CD4-positive, alpha-beta T cell (primary cell): ENCODE measurements at regions not wholly inside any gene's neighbourhood (a gene's known extent, or its start where the extent isn't known, plus 50 kb on each side); places are given as distances from the start of the nearest gene placed in this dataset.
A peak's percentile ranks its signal among the peaks of the same experiment; 100 is the strongest.

ENCODE experiments used
- ATAC-seq: fragments of 200-7000 bp; cut with Tn5 transposase; one replicate; pipeline ENCODE4 v1.10.0; 2022; ENCODE audit warnings: mild to moderate bottlenecking; ENCODE audit not compliant: poor library complexity
- CTCF ChIA-PET: fragments of 350-600 bp; sonication (Branson Sonifier 250); formaldehyde crosslinking; loops from one replicate; lab custom pipeline; 2021; ENCODE audit warnings: antibody characterized with exemption, inconsistent platforms; lab: Charles Lee
- POLR2A ChIA-PET: fragments of 350-600 bp; sonication (Branson Sonifier 250); formaldehyde crosslinking; loops from one replicate; lab custom pipeline; 2021; ENCODE audit warnings: antibody characterized with exemption, inconsistent platforms; lab: Charles Lee
- DNase-seq, 14 experiments: peaks; one replicate each; pipeline ENCODE4 v3.0.0-alpha.2; 2013 to 2020; ENCODE audit warnings: mixed read lengths in 2 of 14
- H3K27ac ChIP-seq, 2 donors: one replicate each; pipeline versions ENCODE4 v1.5.1 to v1.7.0; 2013; ENCODE audit warnings: low read length in 2 of 2, low read depth in 1 of 2, mild to moderate bottlenecking in 1 of 2
- H3K27me3 ChIP-seq, 2 experiments: 1 replicate in 1 of 2; 2 replicates in 1 of 2; pipeline versions ENCODE4 v1.6.1 to v1.7.0; 2013; ENCODE audit warnings: low read length in 2 of 2, control low read depth in 1 of 2, mild to moderate bottlenecking in 1 of 2, moderate library complexity in 1 of 2; ENCODE audit not compliant: insufficient read depth in 2 of 2, control insufficient read depth in 1 of 2
- H3K36me3 ChIP-seq: one replicate; pipeline ENCODE4 v1.6.1; 2013; ENCODE audit warnings: low read length, control low read depth; ENCODE audit not compliant: insufficient read depth
- H3K4me1 ChIP-seq: one replicate; pipeline ENCODE4 v1.6.1; 2013; ENCODE audit warnings: low read length, control low read depth; ENCODE audit not compliant: insufficient read depth
- H3K4me3 ChIP-seq: one replicate; pipeline ENCODE4 v1.5.1; 2013; ENCODE audit warnings: mild to moderate bottlenecking, low read length, moderate library complexity
- H3K9me3 ChIP-seq, 2 experiments: 1 replicate in 1 of 2; 2 replicates in 1 of 2; pipeline versions ENCODE4 v1.6.1 to v1.7.0; 2013; ENCODE audit warnings: low read length in 2 of 2, mild to moderate bottlenecking in 2 of 2, control low read depth in 1 of 2, moderate library complexity in 1 of 2; ENCODE audit not compliant: control insufficient read depth in 1 of 2, insufficient read depth in 1 of 2
- H3K27ac Mint-ChIP-seq: one replicate; pipeline ENCODE4 v1.8.0; 2020; ENCODE audit warnings: mixed read lengths
- H3K27me3 Mint-ChIP-seq: one replicate; pipeline ENCODE4 v1.8.0; 2021; ENCODE audit warnings: mixed read lengths
- H3K36me3 Mint-ChIP-seq: one replicate; pipeline ENCODE4 v1.8.0; 2021; ENCODE audit warnings: low read depth, mixed read lengths
- H3K4me1 Mint-ChIP-seq: one replicate; pipeline ENCODE4 v1.8.0; 2021; ENCODE audit warnings: low read depth, mixed read lengths
- H3K4me3 Mint-ChIP-seq: one replicate; pipeline ENCODE4 v1.8.0; 2020; ENCODE audit warnings: mild to moderate bottlenecking, mixed read lengths
- H3K9me3 Mint-ChIP-seq: one replicate; pipeline ENCODE4 v1.8.0; 2020; ENCODE audit warnings: mixed read lengths
- intact Hi-C, 2 experiments: fragments of 100-400 bp; cut with DNase I in 1 of 2; cut with micrococcal nuclease in 1 of 2; formaldehyde crosslinking; loops; one replicate each; pipeline versions ENCODE4 v1.15.1 to v1.9.0; 2023 to 2025; cut with DNase I, micrococcal nuclease
- TF ChIP-seq, protein P1 (sequence below): fragments of 200-600 bp; IDR thresholded peaks from one replicate; pipeline ENCODE4 v1.8.0; 2022; ENCODE audit warnings: antibody characterized with exemption, mild to moderate bottlenecking

DNA sequence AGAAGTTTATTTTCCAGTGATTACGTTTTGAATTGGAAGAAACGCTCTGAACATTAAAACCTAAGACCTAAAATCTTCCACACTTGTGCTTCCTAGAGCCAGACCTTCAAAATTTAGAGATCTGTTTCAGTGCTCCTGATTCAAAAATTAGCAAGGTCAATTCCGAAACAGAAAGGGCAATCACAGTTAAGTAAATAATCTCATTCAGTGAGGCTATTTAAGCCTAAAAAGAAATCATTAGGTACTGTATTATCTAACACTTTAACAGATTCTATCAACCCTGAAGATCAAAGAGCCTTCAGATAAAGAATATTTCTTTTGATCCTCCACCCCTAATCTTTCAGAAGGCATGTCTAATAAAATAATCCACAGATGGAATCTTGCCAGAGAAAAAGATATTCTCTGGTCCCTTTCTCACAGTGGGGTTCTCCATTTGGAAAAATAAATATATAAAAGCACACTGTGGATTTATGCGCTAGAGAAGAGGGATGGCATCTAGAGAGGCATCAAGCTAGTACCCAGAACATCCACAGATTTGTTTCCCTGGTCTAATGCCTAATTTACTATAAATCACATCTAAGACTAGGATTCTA lies 54.4 kb downstream of the ZZZ3 start:
- POLR2A ChIA-PET: no interaction called here
- no peaks in the 10 kb centered on the region for H3K9me3 ChIP-seq
- intact Hi-C loops: no loop called here
- CTCF ChIA-PET: no interaction called here
- no peak overlapping the region for H3K4me3 Mint-ChIP-seq
- no peaks in the 10 kb centered on the region for H3K4me1 ChIP-seq
- H3K27ac Mint-ChIP-seq: no peak overlapping the region
- peaks cover 32% of the 10 kb centered on the region for H3K36me3 ChIP-seq
- H3K27ac ChIP-seq: no peak overlapping the region
- DNase-seq (no peak), ATAC-seq (no peak)
- H3K4me3 ChIP-seq: no peak overlapping the region
- no peaks in the 10 kb centered on the region for H3K27me3 Mint-ChIP-seq
- TF ChIP-seq, protein P1, sequence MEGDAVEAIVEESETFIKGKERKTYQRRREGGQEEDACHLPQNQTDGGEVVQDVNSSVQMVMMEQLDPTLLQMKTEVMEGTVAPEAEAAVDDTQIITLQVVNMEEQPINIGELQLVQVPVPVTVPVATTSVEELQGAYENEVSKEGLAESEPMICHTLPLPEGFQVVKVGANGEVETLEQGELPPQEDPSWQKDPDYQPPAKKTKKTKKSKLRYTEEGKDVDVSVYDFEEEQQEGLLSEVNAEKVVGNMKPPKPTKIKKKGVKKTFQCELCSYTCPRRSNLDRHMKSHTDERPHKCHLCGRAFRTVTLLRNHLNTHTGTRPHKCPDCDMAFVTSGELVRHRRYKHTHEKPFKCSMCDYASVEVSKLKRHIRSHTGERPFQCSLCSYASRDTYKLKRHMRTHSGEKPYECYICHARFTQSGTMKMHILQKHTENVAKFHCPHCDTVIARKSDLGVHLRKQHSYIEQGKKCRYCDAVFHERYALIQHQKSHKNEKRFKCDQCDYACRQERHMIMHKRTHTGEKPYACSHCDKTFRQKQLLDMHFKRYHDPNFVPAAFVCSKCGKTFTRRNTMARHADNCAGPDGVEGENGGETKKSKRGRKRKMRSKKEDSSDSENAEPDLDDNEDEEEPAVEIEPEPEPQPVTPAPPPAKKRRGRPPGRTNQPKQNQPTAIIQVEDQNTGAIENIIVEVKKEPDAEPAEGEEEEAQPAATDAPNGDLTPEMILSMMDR: no peak
- peaks cover 7% of the 10 kb centered on the region for H3K4me1 Mint-ChIP-seq
- no peaks in the 10 kb centered on the region for H3K27me3 ChIP-seq
- no peaks in the 10 kb centered on the region for H3K9me3 Mint-ChIP-seq
- H3K36me3 Mint-ChIP-seq: peaks cover 94% of the 10 kb centered on the region

DNA sequence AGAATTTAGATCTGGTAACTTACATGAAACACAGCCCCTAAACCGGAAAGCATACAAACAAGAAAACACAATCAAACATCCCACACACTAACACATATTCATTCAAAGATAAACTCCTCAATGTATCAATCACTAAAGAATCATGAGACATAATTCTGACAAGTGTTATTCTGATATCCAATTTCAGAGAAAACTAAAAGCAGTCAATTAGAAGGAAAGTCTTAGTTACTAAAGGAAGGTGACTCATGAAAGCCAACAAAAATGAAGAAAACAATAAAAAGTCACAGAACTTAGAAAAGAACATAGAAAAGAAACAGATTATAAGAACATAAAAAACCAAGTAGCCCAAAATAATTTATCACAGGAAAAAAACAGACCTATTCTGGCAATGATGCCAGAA lies 57.2 kb downstream of the ZZZ3 start:
- Mint-ChIP-seq H3K27me3 (no peaks in the 10 kb centered on the region), H3K4me3 (no peak overlapping the region), H3K4me1 (peaks cover 10% of the 10 kb centered on the region), H3K27ac (peak overlapping the region; percentile 58), H3K9me3 (no peaks in the 10 kb centered on the region), H3K36me3 (peaks cover 85% of the 10 kb centered on the region)
- ChIA-PET CTCF (no interaction called here), POLR2A (no interaction called here)
- Histone ChIP-seq H3K9me3 (no peaks in the 10 kb centered on the region), H3K36me3 (peaks cover 19% of the 10 kb centered on the region), H3K4me3 (no peak overlapping the region), H3K4me1 (no peaks in the 10 kb centered on the region), H3K27me3 (no peaks in the 10 kb centered on the region), H3K27ac (no peak overlapping the region)
- no peak for DNase-seq
- TF ChIP-seq, protein P1: no peak
- no peak for ATAC-seq
- intact Hi-C loops: no loop called here

DNA sequence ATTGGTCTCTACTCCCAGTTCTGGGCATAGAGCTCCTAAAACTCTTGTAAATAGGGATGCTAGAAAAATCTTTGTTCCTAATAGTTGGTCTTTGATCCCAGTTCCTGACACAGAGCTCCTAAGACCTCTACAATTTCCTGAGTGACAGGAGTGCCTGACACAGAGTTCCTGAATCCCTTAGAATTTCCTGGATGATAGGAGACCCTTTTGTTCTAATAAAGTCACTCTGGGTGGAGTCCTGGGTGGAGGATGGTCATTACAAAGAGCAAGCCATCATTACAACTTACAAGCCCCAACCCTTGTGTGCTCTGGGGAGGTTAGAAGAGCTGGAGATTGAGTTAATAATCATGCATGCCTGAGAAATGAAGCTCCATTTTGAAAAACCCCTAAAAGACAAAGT lies 58.4 kb downstream of the ZZZ3 start:
- H3K27me3 Mint-ChIP-seq: no peaks in the 10 kb centered on the region
- no peak overlapping the region for H3K27ac Mint-ChIP-seq
- CTCF ChIA-PET: no interaction called here

More for the DNA sequence above, 58.4 kb downstream of the ZZZ3 start:
- Histone ChIP-seq H3K27ac (no peak overlapping the region), H3K27me3 (no peaks in the 10 kb centered on the region), H3K4me3 (no peak overlapping the region), H3K9me3 (no peaks in the 10 kb centered on the region), H3K4me1 (no peaks in the 10 kb centered on the region), H3K36me3 (peaks cover 19% of the 10 kb centered on the region)
- Mint-ChIP-seq H3K4me1 (peaks cover 15% of the 10 kb centered on the region), H3K9me3 (no peaks in the 10 kb centered on the region), H3K36me3 (peaks cover 83% of the 10 kb centered on the region), H3K4me3 (no peak overlapping the region)
- no peak for ATAC-seq
- DNase-seq: no peak
- POLR2A ChIA-PET: no interaction called here
- intact Hi-C loops: no loop called here
- TF ChIP-seq, protein P1: no peak
